ENCODE measurements at regions not wholly inside any gene's neighbourhood (a gene's known extent, or its start where the extent isn't known, plus 50 kb on each side); places are given as distances from the start of the nearest gene placed in this dataset.

DNA sequence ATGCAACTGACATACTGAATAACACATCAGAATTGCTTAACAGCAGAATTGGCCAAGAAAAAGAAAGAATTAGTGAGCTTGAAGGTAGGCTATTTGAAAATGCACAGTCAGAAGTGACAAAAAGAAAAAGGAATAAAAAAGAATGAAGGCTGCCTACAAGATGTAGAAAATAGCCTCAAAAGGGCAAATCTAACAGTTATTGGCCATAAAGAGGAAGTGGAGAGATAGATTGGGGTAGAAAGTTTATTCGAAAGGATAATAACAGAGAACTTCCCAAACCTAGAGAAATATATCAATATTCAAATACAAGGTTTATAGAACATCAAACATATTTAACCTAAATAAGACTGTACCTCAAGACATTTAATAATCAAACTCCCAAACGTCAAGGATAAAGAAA lies 67.5 kb downstream of the ATP6V1G3 start:
- DNase-seq: no peak

DNA sequence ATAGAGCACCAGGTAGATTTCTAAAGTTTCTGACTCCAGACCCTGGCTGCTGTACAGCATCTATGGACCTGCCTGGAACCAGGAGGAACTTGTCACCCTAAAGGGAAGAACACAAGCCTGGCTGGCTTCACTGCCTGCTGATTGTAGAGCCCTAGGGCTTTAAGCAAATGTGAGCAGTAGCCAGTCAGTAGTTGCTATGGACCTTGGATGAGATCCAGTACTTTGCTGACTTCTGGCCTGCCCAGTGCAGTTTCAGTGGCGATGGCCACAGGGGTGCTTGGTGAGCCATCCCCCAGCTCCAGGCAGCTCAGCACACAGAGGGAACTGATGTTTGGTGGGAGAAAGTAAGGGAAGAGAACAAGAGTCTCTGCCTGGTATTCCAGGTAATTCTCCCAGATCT lies 68.4 kb downstream of the ATP6V1G3 start:
- no peak for DNase-seq

DNA sequence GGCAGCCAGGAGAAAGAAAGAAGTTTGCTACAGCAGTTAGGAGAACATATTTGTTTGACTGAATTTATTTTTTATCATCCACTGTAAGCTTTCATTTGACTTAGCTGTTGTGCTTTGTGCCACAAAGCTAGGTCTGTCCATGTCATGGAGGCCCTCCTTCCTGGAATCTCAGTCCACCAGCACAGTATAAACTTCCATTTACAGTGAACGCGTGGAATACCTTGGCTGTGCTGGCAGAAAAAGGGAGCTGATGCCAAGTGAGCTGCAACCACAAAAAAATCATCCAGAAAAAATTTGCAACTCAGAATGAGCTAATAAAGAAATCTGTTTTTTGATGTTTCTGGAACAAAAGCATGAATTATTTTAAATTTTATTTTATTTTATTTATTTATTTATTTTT lies 72.6 kb downstream of the ATP6V1G3 start:
- DNase-seq: no peak

DNA sequence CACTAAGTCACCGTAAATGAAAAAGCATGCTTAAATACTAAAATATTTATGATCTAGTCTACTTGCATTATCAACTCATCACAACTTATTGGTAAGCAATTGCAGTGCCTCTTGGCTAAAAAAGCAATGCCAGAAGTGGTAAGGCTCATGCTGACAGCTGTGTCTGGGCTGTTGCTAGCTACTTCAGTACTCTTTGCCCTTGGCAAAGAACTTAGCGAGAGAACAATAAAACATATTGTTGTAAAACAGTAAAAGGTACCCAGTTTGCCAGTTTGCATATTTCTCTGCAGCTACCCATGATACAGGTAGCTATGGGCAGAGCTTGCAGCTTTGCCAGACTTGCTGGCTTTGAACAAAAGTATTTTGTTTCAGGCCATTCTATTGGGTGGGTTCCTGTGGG lies 73.1 kb downstream of the ATP6V1G3 start:
- DNase-seq: no peak

DNA sequence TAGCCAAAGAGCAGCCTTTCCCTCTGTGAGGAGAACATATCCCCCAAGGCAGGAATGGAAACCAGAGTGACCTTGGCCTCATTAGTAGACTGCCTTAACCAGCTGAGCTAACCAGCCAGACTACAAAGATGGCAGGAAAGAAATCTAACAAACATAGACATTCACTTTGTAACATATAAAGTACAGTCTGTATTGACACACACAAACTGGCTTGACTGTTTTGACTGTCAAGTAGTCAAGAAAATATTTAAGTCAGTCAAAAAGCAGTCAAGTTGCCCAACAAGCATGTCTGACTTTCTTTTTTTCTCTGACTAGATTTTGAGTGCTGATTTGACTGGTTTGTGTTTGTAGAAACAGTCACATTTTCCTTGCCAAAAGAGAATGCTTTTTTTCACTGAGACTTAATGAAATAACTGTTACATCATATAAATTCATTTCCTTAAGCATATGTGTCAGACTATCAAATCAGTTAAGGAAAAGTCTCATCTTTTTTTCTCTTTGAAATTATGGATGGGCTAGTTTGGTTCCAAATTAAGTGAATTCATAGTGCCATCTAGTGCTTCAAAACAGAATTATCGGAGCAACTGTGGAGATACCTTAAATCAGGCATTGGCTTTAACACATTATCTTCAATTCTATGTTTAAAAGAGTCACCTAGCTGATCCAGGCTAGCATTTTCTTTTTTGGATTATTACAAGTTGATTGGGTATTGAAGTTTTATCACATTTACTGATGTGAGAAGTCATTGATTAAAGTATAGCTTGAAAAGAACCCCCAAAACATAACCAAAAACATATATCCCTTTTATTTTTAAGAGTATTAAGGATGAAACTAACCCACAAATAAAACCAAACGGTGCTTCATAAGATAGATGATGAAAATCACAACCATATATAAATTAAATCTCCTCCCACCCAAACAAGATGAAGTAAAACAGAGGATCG lies 75.0 kb downstream of the ATP6V1G3 start:
- peak; percentile 46 for DNase-seq

DNA sequence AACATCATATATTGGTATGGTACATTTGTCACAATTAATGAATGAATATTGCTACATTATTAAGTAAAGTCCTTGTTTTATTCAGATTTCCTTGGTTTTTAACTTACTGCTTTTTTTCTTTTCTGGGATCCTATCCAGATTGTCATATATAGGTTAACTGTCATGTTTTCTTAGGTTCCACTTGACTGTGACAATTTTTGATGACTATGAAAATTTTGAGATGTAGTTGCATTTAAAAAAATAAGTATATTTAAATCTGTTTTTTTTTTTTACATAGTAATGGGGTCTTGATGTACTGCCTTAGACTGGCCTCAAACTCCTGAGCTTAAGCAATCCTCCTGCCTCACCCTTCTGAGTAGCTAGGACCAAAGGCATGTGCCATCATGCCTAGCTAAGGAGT lies 76.8 kb downstream of the ATP6V1G3 start:
- no peak for DNase-seq

DNA sequence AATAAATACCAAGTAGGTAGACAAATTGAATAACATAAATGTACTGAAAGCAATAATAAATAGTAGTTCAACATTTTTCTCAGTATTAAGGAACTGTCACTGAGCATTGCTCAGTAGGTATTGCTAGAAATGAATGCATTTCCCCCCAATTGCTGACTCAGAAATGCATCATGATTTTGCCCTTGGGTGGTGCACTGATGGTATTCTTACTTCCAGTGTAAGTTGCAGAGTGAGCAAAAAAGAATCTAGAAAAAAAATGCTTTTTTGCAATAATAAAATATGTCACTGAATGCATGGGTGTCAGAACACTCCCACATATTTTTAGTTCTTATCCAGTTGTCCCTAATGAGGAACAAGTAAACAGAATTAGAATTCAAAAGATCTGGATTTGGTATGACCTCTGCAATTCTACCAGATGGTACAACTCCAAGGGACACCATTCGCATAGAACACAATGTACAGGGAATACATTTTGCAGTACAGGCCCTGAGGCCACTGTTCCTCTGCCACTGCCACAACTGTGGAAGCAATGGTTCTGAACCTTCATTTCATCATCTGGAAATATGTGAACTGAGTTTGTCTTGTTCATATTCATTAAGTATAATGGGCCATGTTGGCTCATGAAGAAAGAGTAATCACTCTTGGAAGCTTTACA lies 78.0 kb downstream of the ATP6V1G3 start:
- DNase-seq: no peak

DNA sequence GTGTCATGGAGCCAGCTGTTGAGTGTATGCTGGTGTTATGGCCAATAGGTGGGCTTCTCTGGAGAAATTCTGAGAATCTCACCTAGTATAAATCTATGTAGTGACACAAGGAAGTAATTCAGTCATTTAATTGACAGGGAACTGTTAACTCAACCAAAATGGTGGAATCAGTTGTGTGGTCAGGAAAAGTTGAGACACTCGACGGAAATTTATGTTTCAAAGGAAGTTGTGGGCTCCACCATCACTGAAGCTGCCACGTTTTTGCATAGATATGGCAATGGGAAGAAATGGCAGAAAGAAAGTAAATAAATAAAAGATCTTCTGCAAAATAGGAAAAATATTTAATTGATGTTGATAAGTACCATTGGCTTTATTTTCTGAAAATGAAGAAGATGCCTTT lies 84.5 kb downstream of the ATP6V1G3 start:
- no peak for DNase-seq

DNA sequence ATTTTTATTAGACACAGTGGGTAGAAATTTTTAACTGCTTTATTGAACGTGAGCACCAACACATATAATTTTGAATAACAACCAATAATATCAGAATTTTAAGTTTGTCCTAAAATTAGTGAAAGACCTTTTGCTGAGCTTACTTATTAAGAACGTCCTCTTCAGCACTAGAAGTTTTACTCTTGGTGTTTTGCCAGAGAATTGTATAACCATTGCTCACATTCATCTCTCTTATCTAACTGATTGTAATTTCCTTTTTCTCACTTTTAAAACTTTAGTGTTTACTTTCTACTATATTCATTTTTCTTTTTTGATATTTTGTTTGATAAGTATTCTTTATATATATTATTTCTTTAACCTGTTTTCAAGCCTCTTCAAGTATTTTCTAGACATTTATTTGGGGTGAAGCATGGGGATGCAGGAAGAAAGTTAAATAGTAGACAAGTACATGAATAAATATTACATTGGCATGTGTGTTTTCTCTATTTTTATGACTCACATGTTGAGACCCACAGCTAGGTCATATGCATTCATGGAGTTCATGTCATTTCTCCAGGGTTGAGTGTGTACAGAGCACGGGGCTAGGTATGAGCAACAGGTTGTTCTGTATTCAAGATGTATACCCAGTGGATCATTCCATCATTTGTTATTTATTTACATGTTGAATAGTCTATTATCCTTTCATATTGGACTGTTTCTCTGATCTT lies 90.6 kb downstream of the ATP6V1G3 start:
- no peak for DNase-seq

DNA sequence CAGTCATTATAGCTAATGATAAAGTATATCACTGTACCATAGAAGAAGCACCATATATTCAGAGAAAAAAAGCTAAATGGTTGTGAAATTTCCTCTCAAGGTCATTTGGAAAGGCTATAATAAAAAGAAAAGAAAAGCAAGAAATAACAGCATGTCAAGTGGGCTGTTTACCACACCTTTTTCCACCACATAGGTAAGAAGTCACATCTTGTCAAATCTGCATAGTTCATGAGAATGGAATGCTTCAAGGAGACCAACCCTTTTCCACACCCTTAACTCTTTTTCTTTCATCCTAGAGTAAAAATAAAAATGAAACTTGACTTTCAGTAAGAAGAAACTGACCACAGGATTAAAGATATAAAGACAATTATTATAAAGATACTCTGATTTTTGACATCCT lies 91.2 kb downstream of the ATP6V1G3 start:
- DNase-seq: no peak

DNA sequence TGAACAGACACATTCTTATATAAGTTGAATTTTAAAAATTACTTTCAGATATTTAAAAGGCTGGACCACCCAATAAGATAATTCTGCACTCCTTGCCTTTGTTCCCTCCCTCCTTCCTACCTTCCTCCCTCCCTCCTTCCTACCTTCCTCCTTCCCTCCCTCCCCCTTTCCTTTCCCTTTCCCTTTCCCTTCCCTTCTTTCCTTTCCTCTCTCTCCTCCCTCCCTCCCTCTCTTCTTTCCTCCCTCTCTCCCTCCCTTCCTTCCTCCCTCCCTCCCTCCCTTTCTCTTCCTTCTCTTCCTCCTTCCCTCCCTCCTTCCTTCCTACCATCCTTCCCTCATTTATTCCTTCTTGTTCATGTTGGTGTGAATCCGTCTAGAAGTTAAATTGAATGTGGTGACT lies 93.0 kb downstream of the ATP6V1G3 start:
- DNase-seq: no peak

DNA sequence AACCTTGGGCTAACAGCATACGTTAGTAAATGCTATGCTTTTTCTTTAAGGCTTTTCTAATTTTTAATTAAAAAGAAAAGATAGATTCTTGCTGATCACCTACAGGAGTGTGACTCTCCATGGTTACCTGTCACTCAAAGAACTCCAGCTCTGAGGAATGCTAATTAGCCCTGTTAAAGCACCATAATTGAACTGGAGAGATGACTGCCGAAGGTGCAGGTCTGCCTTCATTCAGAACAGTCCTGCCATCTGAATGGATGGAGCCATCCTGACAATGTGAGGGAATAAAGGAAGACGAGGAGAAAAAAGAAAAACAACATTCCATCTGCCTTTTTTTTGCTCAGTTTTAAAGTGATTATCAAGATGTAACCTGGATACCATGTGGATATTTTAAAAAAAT lies 94.6 kb downstream of the ATP6V1G3 start:
- DNase-seq: no peak

DNA sequence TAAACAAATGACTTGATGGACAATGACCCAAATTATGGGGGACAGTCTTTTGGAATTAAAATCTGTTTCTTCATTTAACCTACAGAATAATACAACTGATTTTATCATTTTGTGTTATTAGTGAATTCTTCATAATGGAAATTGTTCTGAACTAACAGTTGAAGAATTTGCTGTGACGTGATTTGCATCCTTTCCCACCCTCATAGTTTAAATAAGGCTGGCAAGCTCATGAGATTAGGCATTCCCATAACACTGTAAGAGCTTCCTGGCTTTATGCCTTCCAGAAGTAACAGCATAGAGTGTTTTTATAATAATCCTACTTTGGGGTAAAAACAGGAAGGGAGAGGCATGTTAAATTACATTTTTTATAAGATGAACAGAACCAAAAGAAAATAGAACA lies 95.7 kb downstream of the ATP6V1G3 start:
- no peak for DNase-seq

DNA sequence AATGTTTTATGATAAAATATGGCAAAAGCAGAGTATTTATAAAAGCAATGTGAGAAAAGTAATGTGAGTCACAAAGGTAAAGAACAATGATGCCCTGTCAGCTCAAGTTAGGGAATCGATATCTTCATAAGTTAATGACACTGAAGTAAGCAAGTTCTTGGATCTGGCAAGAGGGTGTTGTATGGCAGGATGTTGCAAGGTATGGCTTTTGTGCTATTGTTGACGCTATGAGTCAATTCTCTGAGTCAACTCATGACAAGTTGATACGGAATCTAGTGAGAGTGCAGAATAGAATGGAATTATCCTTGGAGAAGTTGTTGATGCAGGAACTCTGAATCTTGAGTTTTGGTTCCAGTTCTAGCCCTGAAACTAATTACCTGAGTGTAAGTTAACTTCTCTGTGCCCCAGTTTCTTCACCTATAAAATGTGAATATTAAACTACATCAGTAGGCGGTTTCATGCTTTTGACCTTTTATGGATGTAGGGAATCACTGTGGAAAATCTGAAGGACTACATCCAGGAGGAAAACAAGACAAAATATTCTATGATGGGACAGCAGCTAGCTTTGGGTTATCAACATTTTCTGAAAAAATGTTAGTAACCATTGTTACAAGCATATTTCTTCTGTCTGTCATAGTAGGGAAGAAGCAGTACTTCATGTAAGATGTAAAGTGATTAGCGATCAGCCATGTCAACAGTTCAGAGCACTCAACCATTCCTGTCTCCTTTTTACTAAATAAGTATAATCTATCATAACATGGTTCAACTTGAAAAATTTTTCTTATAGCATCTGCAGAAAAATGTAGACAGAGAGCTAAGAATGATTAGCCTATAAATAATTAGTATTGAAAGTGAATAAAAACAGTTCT lies 96.9 kb downstream of the ATP6V1G3 start:
- no peak for DNase-seq

DNA sequence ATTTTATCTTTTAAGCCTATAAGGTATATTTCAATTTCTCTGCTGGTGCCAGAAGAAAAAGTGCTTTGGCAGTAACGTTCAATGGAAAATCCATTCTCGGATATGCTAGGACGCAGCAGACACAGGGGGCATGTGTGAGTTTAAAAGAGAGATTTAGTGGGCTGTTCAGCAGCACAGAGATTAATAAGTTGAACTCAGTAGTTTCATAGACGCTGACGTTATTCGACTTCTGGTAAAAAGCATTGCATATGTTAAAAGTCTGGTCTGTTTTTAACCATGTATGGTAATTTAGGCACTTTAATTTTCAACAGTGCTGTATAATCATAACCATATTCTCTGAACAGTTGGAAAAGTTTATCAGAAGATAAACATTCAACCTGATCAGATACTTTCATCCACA lies 99.6 kb downstream of the ATP6V1G3 start:
- no peak for DNase-seq

DNA sequence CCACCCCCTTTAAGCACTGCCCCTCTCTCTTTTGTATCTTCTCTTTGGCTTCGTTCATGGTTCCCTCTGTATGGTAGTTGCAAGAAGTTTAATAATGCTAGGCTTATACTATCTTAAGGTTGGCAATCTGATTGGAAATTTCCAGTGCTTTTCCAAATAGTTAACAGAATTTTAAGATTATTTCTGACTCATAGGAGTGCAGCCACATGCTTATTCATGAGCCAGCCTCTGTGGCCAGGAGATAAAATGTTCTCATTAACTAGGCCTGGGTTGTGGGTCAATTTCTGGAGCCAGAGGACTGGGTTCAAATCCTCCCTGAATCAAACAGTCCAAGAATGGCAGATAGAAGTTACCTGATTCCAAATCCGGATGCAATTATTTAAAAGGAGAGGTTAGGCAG lies 103.1 kb downstream of the ATP6V1G3 start:
- DNase-seq: no peak

DNA sequence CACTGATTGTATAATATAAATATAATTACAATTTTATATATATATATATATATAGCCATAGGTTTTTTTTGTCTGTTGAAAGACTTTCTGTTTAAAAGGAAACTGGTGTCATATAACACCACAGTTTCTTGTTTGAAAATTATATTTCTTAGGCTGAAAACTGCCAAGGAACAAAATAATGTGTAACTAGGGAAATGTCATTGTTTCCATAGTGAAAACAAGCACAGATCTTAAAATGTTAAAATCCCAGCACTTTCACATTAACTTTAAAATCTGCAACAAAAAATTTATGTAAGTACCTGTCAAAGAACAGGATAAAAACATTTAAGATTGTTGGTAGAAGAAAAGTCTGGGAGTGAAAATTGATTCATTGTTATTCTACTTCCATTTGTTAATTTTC lies 104.2 kb downstream of the ATP6V1G3 start:
- no peak for DNase-seq

DNA sequence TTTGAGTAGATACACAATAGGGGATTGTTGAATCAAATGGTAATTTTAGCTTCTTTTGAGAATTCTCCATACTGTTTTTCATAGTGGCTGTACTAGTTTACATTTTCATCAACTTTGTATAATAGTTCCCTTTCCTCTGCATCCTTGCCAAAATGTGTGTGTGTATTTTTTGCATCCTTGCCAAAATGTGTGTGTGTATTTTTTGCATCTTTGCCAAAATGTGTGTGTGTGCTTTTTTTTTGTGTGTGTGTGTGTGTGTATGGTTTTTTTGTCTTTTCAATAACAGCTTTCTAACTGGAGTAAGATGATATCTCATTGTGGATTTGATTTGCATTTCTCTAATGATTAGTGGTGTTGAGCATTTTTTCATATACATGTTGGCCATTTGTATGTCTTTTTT lies 105.4 kb downstream of the ATP6V1G3 start:
- no peak for DNase-seq

DNA sequence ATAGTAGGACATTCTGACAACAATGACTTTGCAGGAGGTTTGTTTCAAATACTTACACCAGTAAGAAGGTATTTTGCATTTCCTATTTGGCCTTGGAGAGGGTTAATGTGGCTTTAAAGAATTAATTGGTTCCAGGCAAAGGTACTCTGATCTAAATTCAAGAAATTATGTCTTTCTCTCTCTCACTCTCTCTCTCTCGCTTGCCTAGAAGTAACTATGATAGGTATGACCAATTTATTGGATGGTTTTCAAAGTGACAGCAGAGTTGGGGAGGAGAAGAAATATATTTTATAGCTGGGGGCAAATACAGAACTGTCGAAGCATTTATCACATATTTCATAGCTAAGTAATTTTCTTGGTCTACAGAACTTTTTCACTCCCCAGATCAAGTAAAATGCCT lies 116.0 kb downstream of the ATP6V1G3 start:
- DNase-seq: no peak

DNA sequence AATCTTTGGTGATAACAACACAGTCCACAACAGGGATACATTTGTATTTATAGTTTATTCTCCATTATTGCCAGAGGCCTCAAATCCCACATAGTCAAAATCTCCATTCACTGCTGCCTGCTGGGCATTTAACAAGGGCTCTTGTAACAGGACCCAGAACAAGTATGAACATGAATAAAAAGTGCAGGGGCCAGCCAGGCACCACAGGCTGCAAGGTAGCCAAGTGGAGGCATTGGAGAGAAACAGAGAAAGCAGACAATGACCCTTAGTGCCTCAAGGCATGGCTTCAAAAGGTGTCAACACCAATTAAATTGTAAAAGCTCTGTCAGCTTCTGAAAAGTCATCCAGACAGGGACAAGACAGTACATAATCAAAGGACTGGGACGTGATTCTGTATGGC lies 116.8 kb downstream of the ATP6V1G3 start:
- DNase-seq: no peak

DNA sequence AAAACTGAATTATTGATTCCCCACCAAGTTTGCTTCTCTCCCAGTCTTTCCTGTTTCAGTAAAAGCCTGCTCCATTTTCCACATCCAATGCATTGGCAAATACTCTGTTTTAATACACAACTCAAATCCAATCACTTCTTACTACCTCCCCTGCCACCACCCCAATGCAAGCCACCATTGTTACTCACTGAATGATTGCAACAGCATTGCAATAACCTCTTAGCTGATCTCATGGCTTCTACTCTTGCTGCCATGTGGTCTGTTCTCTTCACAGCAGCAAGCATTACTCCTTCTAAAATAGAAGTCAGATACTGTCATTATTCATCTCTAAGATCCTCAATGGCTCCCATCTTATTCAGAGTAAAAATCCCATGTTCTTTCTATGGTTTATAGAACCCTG lies 123.4 kb downstream of the ATP6V1G3 start:
- no peak for DNase-seq

DNA sequence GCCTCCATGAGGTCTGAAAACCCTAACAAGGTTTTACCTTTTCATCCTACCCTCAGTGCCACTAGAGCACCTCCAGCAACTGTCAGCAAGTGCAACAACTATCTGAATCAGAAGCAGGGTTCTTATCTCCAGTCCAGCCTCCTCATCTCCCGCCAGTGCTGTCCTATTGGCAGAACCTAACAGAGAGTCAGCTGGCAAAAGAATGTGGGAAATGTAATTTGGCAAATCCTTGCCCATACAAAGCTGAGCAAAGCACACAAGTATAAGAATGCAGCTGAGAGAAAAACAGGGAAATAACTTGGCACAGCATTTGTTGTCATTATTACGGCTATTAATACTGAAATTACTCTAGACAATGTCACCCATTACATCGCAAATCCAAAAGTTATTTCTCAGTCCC lies 124.2 kb downstream of the ATP6V1G3 start:
- DNase-seq: no peak

DNA sequence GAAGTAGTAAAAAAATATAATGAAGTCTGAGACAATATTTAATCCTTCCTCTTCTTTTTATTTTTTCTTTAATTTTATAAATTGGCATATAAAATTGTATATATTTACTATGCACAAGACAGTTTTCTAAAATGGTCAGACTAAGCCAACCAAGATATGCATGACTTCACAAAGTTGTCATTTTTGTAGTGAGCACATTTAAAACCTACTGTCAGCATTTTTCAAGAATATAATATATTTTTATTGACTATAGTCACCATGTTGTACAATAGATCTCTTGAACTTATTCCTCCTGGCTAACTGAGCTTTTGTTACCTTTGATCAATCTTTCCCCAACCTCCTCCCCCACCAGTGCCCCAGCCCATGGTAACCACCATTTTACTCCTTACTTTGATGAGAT lies 129.2 kb downstream of the ATP6V1G3 start:
- DNase-seq: no peak
